AG08396 (cell line): ENCODE measurements at regions not wholly inside any gene's neighbourhood (a gene's known extent, or its start where the extent isn't known, plus 50 kb on each side); places are given as distances from the start of the nearest gene placed in this dataset.

Experiments used
- DNase-seq: peaks from one replicate; pipeline ENCODE4 v3.0.0; 2012; ENCODE audit warnings: low spot score, mixed read lengths

- no peak for DNase-seq
Observed at GRCh38 chr14:40903709-40904108, 703.0 kb upstream of the LRFN5 start.

- no peak for DNase-seq
Observed at GRCh38 chr14:40899435-40899834, 707.2 kb upstream of the LRFN5 start.

- no peak for DNase-seq
Observed at GRCh38 chr14:40894846-40895245, 711.8 kb upstream of the LRFN5 start.

GRCh38 chr14:40889126-40889525 lies 717.5 kb upstream of the LRFN5 start:
- DNase-seq = no peak

- DNase-seq = no peak
Observed at GRCh38 chr14:40887912-40888311, 718.8 kb upstream of the LRFN5 start.

GRCh38 chr14:40870252-40870651 lies 736.4 kb upstream of the LRFN5 start:
- no peak for DNase-seq

GRCh38 chr14:40859055-40859454 lies 747.6 kb upstream of the LRFN5 start:
- DNase-seq = no peak

GRCh38 chr14:40855343-40855742 lies 751.3 kb upstream of the LRFN5 start:
- DNase-seq = no peak

GRCh38 chr14:40850191-40850590 lies 756.5 kb upstream of the LRFN5 start:
- DNase-seq = no peak

- no peak for DNase-seq
Observed at GRCh38 chr14:40847480-40847879, 759.2 kb upstream of the LRFN5 start.

- DNase-seq = no peak
Observed at GRCh38 chr14:40842816-40843215, 763.9 kb upstream of the LRFN5 start.

- no peak for DNase-seq
Observed at GRCh38 chr14:40841886-40842285, 764.8 kb upstream of the LRFN5 start.

GRCh38 chr14:40838601-40839000 lies 768.1 kb upstream of the LRFN5 start:
- DNase-seq = no peak

- DNase-seq = no peak
Observed at GRCh38 chr14:40806471-40806870, 800.2 kb upstream of the LRFN5 start.

GRCh38 chr14:40796168-40796567 lies 810.5 kb upstream of the LRFN5 start:
- no peak for DNase-seq

GRCh38 chr14:40784860-40785259 lies 821.8 kb upstream of the LRFN5 start:
- DNase-seq = no peak

- no peak for DNase-seq
Observed at GRCh38 chr14:40762685-40763084, 844.0 kb upstream of the LRFN5 start.

- no peak for DNase-seq
Observed at GRCh38 chr14:40762177-40762576, 844.5 kb upstream of the LRFN5 start.

GRCh38 chr14:40760704-40761103 lies 846.0 kb upstream of the LRFN5 start:
- DNase-seq = no peak

- DNase-seq = no peak
Observed at GRCh38 chr14:40758076-40758475, 848.6 kb upstream of the LRFN5 start.

- DNase-seq = no peak
Observed at GRCh38 chr14:40757376-40757950, 849.2 kb upstream of the LRFN5 start.

GRCh38 chr14:40733206-40733605 lies 873.5 kb upstream of the LRFN5 start:
- DNase-seq = no peak

- DNase-seq = no peak
Observed at GRCh38 chr14:40727107-40727506, 879.6 kb upstream of the LRFN5 start.

GRCh38 chr14:40713387-40713786 lies 893.3 kb upstream of the LRFN5 start:
- DNase-seq = no peak

GRCh38 chr14:40697231-40697630 lies 909.4 kb upstream of the LRFN5 start:
- no peak for DNase-seq
